Stimulated activated CD8-positive, alpha-beta memory T cell treated with anti-CD3 and anti-CD28 coated beads, Interleukin-15, amount 100 ng/mL, for 24 hours (primary cell): ENCODE measurements at regions not wholly inside any gene's neighbourhood (a gene's known extent, or its start where the extent isn't known, plus 50 kb on each side); places are given as distances from the start of the nearest gene placed in this dataset.
"Not testable (repeated sequence)": the region's sequence is repeated elsewhere in the genome, so short reads cannot be mapped to it uniquely, and the experiment has no call there.

Experiments
- DNase-seq: peaks from one replicate; pipeline ENCODE4 v3.0.0-alpha.2; 2020; ENCODE audit warnings: low read depth

DNA sequence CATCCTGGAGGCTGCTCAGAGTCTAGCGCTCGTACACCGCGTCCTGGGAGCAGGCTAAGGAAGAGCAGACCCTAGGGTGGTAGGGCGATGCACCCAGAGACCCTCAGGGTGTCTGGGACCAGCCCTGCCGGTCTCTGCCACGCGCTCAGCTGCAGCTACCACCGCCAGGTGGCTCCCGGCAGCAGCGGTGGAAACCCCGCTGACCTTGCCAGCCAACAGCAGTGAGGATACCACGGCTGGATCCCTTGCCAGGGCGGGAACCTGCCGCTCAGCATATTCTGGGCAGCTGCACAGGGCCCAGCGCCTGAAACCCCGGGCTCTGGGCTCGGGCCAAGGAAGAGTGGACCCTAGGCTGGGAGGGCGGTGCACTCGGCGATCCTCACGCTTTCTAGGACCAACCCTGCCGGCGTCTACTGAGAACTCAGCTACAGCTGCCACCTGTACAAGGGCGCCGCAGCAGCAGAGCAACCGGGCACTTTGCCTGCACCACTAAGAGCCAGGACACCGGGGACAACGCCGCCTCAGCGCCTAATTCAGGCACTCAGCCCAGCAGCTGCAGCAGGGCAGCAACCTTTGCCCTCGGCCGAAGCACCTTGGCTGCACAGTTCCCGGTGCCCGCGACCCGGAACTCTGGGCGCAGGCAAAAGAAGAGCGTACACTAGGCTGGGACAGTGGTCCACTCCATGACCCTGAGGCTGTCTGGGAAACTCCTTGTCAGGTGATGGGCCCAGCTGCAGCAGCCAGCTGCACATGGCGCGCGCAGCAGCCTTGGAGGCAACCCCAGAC is 80.8 kb downstream of the POTEB2 start:
- DNase-seq, result not testable (repeated sequence)

DNA sequence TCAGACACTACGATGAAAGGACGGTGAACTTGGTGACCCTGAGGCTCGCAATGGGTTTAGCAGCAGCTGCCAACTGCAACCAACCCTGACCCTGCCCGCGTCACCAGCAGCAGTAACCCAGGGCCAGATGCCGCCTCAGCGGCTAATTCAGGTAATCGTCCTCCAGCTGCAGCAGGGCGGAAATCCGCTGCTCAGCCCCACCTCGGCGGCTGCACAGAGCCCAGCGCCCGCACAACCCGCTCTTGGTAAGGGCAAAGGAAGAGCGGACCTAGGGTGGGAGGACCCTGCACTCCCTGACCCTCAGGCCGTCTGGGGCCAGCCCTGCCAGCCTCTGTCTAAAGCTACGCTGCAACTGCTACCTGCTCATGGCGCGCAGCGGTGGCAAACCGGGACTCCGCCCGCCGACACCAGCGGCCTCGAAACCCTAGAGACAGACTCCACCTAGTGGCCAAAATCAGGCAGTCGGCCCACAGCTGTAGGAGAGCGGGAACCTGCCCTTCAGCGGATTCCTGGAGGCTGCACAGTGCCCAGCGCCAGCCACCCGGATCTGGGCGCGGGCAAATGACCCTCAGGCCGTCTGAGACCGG is 82.4 kb downstream of the POTEB2 start:
- DNase-seq, result not testable (repeated sequence)

GRCh38 chr15:20775412-20775811 is 90.7 kb downstream of the POTEB2 start:
- DNase-seq, result not testable (repeated sequence)

DNA sequence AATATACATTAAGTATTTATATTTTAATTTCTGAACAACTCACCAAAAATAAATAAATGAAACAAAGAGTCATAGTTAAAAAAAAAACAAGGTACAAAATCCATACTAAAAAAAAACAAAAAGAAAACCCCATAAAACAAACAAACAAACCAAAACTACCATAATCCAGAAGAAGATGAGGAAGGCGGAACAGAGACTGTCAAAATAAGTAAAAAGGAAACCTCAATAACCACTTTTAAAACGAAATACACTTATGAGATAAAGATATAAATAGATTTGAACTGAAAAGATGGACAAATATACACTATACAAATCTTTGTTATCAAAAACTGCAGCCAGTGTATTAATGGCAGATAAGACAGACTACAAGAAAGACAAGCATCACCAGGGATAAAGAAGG is 98.2 kb downstream of the POTEB2 start:
- DNase-seq, result not testable (repeated sequence)

- DNase-seq, result not testable (repeated sequence)
Measured at GRCh38 chr15:20762422-20762821, 103.7 kb downstream of the POTEB2 start.

DNA sequence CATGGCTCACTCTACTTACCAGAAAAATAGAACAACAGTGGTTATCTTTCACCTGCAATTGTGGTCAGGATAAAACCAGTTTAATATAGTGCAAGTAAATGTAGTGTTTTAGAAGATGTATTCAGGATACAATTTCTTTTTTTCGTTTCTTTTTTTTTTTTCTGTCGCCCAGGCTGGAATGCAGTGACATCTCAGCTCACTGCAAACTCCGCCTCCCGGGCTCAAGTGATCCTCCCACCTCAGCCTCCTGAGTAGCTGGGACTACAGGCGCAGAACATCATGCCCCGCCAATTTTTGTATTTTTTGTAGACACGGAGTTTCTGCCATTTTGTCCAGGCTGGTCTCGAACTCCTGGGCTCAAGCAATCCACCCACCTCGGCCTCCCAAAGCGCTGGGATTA is 109.7 kb downstream of the POTEB2 start:
- not testable (repeated sequence) for DNase-seq

- DNase-seq, result peak; percentile 36
Measured at GRCh38 chr15:20755665-20756398, 110.3 kb downstream of the POTEB2 start.

DNA sequence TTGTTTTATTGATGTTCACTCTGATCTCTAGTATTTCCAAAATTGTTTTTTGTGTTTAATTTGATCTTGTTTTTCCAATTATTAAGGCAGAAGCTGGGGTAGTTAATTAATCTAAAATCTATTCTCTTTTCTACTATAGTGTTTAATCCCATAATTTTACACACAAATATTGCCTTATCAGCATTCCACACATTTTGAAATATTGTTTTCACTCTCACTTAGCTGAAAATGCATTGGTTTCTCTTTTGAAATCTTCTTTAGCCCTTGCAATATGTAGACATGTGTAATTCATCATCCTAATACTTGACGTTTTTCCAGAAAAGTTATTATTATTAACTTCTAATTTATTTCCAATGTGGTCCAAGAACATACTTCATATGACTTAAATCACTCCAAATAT is 132.6 kb downstream of the POTEB2 start:
- not testable (repeated sequence) for DNase-seq
